ENCODE measurements at regions not wholly inside any gene's neighbourhood (a gene's known extent, or its start where the extent isn't known, plus 50 kb on each side); places are given as distances from the start of the nearest gene placed in this dataset.

DNA sequence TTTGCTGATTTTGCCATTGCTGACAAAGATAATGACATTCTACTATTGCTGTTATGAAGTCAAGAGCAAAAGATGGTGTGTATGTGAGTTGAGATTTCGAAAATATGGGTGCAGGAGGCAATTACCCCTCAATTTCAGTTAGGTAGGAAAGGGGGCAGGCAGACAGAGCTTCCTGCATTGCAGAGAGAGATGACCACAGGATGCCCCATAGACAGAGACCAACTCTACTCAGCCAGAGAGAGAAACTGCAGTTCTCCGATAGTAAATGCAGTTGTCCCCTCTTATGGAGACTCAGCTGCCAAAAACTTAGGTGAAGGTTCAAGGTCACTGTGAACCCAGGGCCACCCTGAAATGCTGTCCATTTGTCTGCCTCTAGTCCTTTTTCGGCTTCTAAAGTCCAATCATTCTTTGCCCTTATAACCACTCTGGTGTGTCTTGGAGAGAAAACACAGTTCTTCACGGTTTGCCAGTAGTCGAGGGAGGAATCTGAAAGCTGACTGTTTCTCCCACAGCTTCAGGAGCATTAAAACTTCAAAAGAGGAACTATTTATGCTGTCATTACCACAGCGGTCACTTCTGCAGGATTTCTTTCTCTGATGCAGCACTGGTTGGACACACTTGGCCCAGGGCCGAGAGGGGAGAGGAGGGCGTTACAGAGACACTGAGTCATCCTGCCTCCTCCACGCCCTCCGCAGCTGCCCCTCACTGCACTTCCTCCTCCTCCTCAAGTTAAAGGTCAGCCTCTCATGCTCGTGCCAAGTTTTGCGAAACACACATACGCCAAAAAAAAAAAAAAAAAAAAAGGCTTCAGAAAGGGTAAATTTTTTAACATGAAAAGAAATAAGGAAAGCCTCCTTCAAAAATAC, 264.3 kb downstream of the FOXO1 start (continued):
- TF ChIP-seq YBX1 (IDR thresholded peaks at IDR 0.05), result no peak
- TF ChIP-seq POLR2AphosphoS5 (IDR thresholded peaks at IDR 0.05; ENCODE audit: low read length), result no peak
- TF ChIP-seq MEF2B (IDR thresholded peaks at IDR 0.05; ENCODE audit: partially characterized antibody, poor library complexity, severe bottlenecking), result peak; percentile 15
- no peak for TF ChIP-seq CUX1 (IDR thresholded peaks at IDR 0.05; ENCODE audit: insufficient replicate concordance, low read depth, low read length)
- TF ChIP-seq POU2F2 (IDR thresholded peaks at IDR 0.05; ENCODE audit: borderline replicate concordance, low read depth, low read length), result no peak
- peak; percentile 47; the same call in 1 of the 2 replicates for TF ChIP-seq NBN (IDR thresholded peaks at IDR 0.05)
- TF ChIP-seq, protein P1, sequence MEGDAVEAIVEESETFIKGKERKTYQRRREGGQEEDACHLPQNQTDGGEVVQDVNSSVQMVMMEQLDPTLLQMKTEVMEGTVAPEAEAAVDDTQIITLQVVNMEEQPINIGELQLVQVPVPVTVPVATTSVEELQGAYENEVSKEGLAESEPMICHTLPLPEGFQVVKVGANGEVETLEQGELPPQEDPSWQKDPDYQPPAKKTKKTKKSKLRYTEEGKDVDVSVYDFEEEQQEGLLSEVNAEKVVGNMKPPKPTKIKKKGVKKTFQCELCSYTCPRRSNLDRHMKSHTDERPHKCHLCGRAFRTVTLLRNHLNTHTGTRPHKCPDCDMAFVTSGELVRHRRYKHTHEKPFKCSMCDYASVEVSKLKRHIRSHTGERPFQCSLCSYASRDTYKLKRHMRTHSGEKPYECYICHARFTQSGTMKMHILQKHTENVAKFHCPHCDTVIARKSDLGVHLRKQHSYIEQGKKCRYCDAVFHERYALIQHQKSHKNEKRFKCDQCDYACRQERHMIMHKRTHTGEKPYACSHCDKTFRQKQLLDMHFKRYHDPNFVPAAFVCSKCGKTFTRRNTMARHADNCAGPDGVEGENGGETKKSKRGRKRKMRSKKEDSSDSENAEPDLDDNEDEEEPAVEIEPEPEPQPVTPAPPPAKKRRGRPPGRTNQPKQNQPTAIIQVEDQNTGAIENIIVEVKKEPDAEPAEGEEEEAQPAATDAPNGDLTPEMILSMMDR (IDR thresholded peaks at IDR 0.05 in 2 of 3, conservative IDR thresholded peaks at IDR 0.05 in 1 of 3; ENCODE audit: control insufficient read depth in 2 of 3, extremely low read depth in 1 of 3, insufficient read depth in 1 of 3, low read depth in 3 of 3, low read length in 3 of 3), result no peak
- TF ChIP-seq ZSCAN29 (IDR thresholded peaks at IDR 0.05), result no peak
- no peak for TF ChIP-seq NR2C2 (IDR thresholded peaks at IDR 0.05; ENCODE audit: borderline replicate concordance, control insufficient read depth, insufficient read length, low read depth)
- no peak for TF ChIP-seq KDM1A (IDR thresholded peaks at IDR 0.05; ENCODE audit: borderline replicate concordance)
- TF ChIP-seq BRCA1 (IDR thresholded peaks at IDR 0.05; ENCODE audit: low read depth, low read length), result no peak
- no peak for TF ChIP-seq SMARCA5 (IDR thresholded peaks at IDR 0.05)
- no peak for TF ChIP-seq NKRF (conservative IDR thresholded peaks at IDR 0.05)
- no peak for TF ChIP-seq CEBPZ (IDR thresholded peaks at IDR 0.05; ENCODE audit: low read depth, low read length)
- TF ChIP-seq MYC (IDR thresholded peaks at IDR 0.05; ENCODE audit: insufficient read depth, insufficient read length, insufficient replicate concordance, low read length, severe bottlenecking), result no peak
- peak; percentile 72 for TF ChIP-seq RUNX3 (IDR thresholded peaks at IDR 0.05; ENCODE audit: low read length)
- no peak for TF ChIP-seq ZNF207 (IDR thresholded peaks at IDR 0.05; ENCODE audit: borderline replicate concordance)
